Karpas-422 (cell line): ENCODE measurements at regions not wholly inside any gene's neighbourhood (a gene's known extent, or its start where the extent isn't known, plus 50 kb on each side); places are given as distances from the start of the nearest gene placed in this dataset.
"Not testable (repeated sequence)": the region's sequence is repeated elsewhere in the genome, so short reads cannot be mapped to it uniquely, and the experiment has no call there.

ENCODE experiments used
- DNase-seq: peaks from one replicate; pipeline ENCODE4 v3.0.0-alpha.2; 2015
- H2AFZ ChIP-seq: fragments of 200-600 bp; sonication (generic); 2 replicates; pipeline ENCODE4 v1.6.1; 2014; ENCODE audit warnings: antibody characterized with exemption, low read length, mixed read lengths
- H3K27ac ChIP-seq: fragments of 200-600 bp; sonication (generic); 2 replicates; pipeline ENCODE4 v1.5.1; 2014; ENCODE audit warnings: mild to moderate bottlenecking, low read length, moderate library complexity
- H3K27me3 ChIP-seq: fragments of 200-600 bp; sonication (generic); 2 replicates; pipeline ENCODE4 v1.6.1; 2014; ENCODE audit warnings: low read length, mixed read lengths
- H3K36me3 ChIP-seq: fragments of 200-600 bp; sonication (generic); 2 replicates; pipeline ENCODE4 v1.6.1; 2014; ENCODE audit warnings: low read length, mixed read lengths; ENCODE audit not compliant: insufficient read depth
- H3K4me1 ChIP-seq: fragments of 200-600 bp; sonication (generic); 2 replicates; pipeline ENCODE4 v1.6.1; 2014; ENCODE audit warnings: mild to moderate bottlenecking, low read length, mixed read lengths
- H3K4me2 ChIP-seq: fragments of 200-600 bp; sonication (generic); 2 replicates; pipeline ENCODE4 v1.6.1; 2014; ENCODE audit warnings: low read length, low read depth, mild to moderate bottlenecking; ENCODE audit not compliant: poor library complexity, severe bottlenecking
- H3K4me3 ChIP-seq: fragments of 200-600 bp; sonication (generic); 2 replicates; pipeline ENCODE4 v1.5.1; 2014; ENCODE audit warnings: mild to moderate bottlenecking, antibody characterized with exemption, low read length, mixed read lengths
- H3K79me2 ChIP-seq: fragments of 200-600 bp; sonication (generic); 2 replicates; pipeline ENCODE4 v1.6.1; 2014; ENCODE audit warnings: mild to moderate bottlenecking, low read length, mixed read lengths
- H3K9ac ChIP-seq: fragments of 200-600 bp; sonication (generic); 2 replicates; pipeline ENCODE4 v1.6.0; 2014; ENCODE audit warnings: low read length
- H3K9me2 ChIP-seq: fragments of 200-600 bp; sonication (generic), shearing (Covaris generic); replicated peaks from 2 replicates; pipeline ENCODE4 v1.6.0; 2014; ENCODE audit warnings: mild to moderate bottlenecking, low read length, moderate library complexity; ENCODE audit not compliant: insufficient read depth
- H3K9me3 ChIP-seq: fragments of 300-700, 200-600 bp; sonication (generic); 2 replicates; pipeline ENCODE4 v1.6.1; 2014; ENCODE audit warnings: low read length, mixed read lengths
- H4K20me1 ChIP-seq: fragments of 200-600 bp; sonication (generic); 2 replicates; pipeline ENCODE4 v1.6.1; 2014; ENCODE audit warnings: mild to moderate bottlenecking, antibody characterized with exemption, low read length, low read depth; ENCODE audit not compliant: insufficient read depth

- H4K20me1 ChIP-seq, H2AFZ ChIP-seq, H3K79me2 ChIP-seq, H3K4me2 ChIP-seq, H3K9me3 ChIP-seq, DNase-seq, H3K4me3 ChIP-seq, H3K4me1 ChIP-seq, H3K9me2 ChIP-seq, H3K36me3 ChIP-seq, H3K9ac ChIP-seq, H3K27ac ChIP-seq, H3K27me3 ChIP-seq: not testable (repeated sequence)
Measured at GRCh38 chr1:157328120-157328519, 189.9 kb upstream of the ETV3 start.

DNA sequence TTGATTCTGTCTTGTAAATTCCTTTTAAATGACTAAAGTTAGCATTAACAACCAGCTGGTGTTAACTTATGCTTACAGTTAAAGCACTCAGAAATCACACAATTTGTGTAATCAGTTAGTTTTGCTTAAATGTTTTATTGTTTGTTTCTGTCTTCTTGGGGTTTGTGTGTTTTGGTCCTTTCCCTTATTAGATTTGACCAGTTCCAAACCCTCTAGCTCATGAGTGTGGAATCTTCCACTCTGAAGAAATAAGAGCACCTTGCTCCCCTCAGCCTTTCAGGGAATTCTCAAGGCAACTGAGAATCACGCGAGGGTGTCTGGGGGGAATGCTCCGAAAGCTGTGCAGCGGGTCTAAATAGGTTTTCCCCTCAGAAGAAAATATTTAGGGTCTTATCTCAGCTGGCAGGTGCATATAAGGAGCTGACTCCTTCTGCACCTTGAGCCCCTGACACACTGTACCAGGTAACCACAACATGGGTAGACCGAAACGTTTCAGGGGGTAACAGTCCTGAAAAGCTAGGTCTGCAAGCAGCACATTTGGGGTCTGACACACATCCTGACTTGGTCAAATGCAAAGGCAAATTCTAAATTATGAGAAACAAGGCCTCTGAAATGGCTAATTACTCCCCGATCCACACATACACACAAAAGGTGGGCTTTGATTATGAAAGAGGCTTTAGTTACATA, 188.1 kb upstream of the ETV3 start:
- Histone ChIP-seq H3K4me2 (no peak overlapping the region), H4K20me1 (no peaks in the 10 kb centered on the region), H3K9ac (no peak overlapping the region)

GRCh38 chr1:157325220-157325619, 187.0 kb upstream of the ETV3 start:
- no peaks in the 10 kb centered on the region for H3K9me2 ChIP-seq
- H3K27me3 ChIP-seq, result no peaks in the 10 kb centered on the region; the same call in 1 of the 2 replicates
- H3K79me2 ChIP-seq, result no peaks in the 10 kb centered on the region
- H3K4me3 ChIP-seq, result no peak overlapping the region
- no peaks in the 10 kb centered on the region for H3K4me1 ChIP-seq
- H2AFZ ChIP-seq, result no peak overlapping the region
- H3K9ac ChIP-seq, result no peak overlapping the region
- no peak for DNase-seq
- no peaks in the 10 kb centered on the region for H3K36me3 ChIP-seq
- no peaks in the 10 kb centered on the region for H4K20me1 ChIP-seq
- no peaks in the 10 kb centered on the region for H3K9me3 ChIP-seq
- no peak overlapping the region for H3K27ac ChIP-seq
- H3K4me2 ChIP-seq, result no peak overlapping the region

More for the DNA sequence above, 188.1 kb upstream of the ETV3 start:
- H3K9me3 ChIP-seq, result no peaks in the 10 kb centered on the region
- no peaks in the 10 kb centered on the region for H3K36me3 ChIP-seq
- DNase-seq, result no peak
- no peaks in the 10 kb centered on the region; the same call in 1 of the 2 replicates for H3K27me3 ChIP-seq
- no peaks in the 10 kb centered on the region for H3K4me1 ChIP-seq
- no peaks in the 10 kb centered on the region for H3K9me2 ChIP-seq
- H3K79me2 ChIP-seq, result no peaks in the 10 kb centered on the region
- no peak overlapping the region for H3K27ac ChIP-seq
- H3K4me3 ChIP-seq, result no peak overlapping the region
- H2AFZ ChIP-seq, result no peak overlapping the region

DNA sequence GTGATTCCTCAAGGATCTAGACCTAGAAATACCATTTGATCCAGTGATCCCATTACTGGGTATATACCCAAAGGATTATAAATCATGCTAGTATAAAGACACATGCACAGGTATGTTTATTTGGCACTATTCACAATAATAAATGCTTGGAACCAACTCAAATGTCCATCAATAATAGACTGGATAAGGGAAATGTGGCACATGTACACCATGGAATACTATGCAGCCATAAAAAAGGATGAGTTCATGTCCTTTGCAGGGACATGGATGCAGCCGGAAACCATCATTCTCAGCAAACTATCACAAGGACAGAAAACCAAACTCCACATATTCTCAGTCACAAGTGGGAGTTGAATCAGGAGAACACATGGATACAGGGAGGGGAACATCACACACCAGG, 183.8 kb upstream of the ETV3 start:
- H3K4me2 ChIP-seq, H3K9ac ChIP-seq, H3K4me1 ChIP-seq, H3K36me3 ChIP-seq, H4K20me1 ChIP-seq, H2AFZ ChIP-seq, H3K4me3 ChIP-seq, H3K9me3 ChIP-seq, H3K27ac ChIP-seq, H3K79me2 ChIP-seq, DNase-seq, H3K9me2 ChIP-seq, H3K27me3 ChIP-seq: not testable (repeated sequence)

DNA sequence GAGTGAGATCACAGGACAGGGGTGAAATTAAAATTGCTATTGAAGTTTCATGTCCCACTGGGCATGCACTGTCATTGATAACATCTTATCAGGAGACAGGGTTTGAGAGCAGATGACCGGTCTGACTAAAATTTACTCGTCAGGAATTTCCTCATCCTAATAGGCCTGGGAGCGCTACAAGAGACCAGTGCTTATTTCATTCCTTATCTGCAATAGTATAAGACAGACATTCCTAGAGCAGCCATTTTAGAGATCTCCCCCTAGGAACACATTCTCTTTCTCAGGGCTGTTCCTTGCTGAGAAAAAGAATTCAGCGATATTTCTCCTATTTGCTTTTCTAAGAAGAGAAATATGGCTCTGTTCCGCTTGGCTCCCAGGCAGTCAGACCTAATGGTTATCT, 181.4 kb upstream of the ETV3 start:
- no peak overlapping the region for H3K9ac ChIP-seq
- no peaks in the 10 kb centered on the region for H3K79me2 ChIP-seq
- no peaks in the 10 kb centered on the region for H3K9me3 ChIP-seq
- H3K27me3 ChIP-seq, result no peaks in the 10 kb centered on the region
- H3K4me2 ChIP-seq, result no peak overlapping the region
- no peaks in the 10 kb centered on the region for H3K4me1 ChIP-seq
- H2AFZ ChIP-seq, result no peak overlapping the region
- no peaks in the 10 kb centered on the region for H3K9me2 ChIP-seq
- no peak for DNase-seq
- H3K36me3 ChIP-seq, result no peaks in the 10 kb centered on the region
- no peak overlapping the region for H3K4me3 ChIP-seq
- H3K27ac ChIP-seq, result no peak overlapping the region
- H4K20me1 ChIP-seq, result no peaks in the 10 kb centered on the region

- H3K4me2 ChIP-seq, H3K79me2 ChIP-seq, H3K4me3 ChIP-seq, H2AFZ ChIP-seq, H3K27me3 ChIP-seq, DNase-seq, H3K9ac ChIP-seq, H3K4me1 ChIP-seq, H4K20me1 ChIP-seq, H3K27ac ChIP-seq, H3K9me2 ChIP-seq, H3K9me3 ChIP-seq, H3K36me3 ChIP-seq: not testable (repeated sequence)
Measured at GRCh38 chr1:157317229-157317628, 179.0 kb upstream of the ETV3 start.

GRCh38 chr1:157315544-157315943, 177.3 kb upstream of the ETV3 start:
- no peaks in the 10 kb centered on the region for H3K9me3 ChIP-seq
- H3K4me1 ChIP-seq, result no peaks in the 10 kb centered on the region
- H3K4me3 ChIP-seq, result no peak overlapping the region
- no peaks in the 10 kb centered on the region for H3K79me2 ChIP-seq
- no peaks in the 10 kb centered on the region for H3K9me2 ChIP-seq
- no peaks in the 10 kb centered on the region for H3K27me3 ChIP-seq
- H3K4me2 ChIP-seq, result no peak overlapping the region
- no peaks in the 10 kb centered on the region for H4K20me1 ChIP-seq
- H2AFZ ChIP-seq, result no peak overlapping the region
- no peak overlapping the region for H3K27ac ChIP-seq
- no peak for DNase-seq
- H3K36me3 ChIP-seq, result no peaks in the 10 kb centered on the region
- no peak overlapping the region for H3K9ac ChIP-seq

DNA sequence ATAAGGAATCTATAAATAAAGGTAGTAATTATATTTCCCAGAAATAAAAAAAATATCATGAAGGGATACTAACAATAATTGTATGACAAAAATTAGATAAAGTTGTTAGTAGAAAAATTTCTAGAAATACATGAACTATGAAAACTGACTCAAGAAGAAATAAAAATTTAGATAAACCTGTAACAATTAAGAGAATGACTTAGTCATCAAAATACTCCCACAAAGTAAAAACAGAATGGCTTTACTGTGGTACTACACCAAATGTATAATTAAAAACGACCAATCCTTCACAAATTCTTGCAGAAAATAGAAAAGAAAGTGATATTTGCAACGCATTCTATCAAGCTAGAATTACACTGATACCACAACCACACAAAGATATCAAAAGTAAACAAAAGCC, 176.2 kb upstream of the ETV3 start:
- H3K4me1 ChIP-seq, result no peaks in the 10 kb centered on the region
- no peak overlapping the region for H3K27ac ChIP-seq
- no peak for DNase-seq
- no peaks in the 10 kb centered on the region for H3K9me3 ChIP-seq
- H2AFZ ChIP-seq, result no peak overlapping the region
- H3K9me2 ChIP-seq, result no peaks in the 10 kb centered on the region
- H3K79me2 ChIP-seq, result no peaks in the 10 kb centered on the region
- no peaks in the 10 kb centered on the region for H3K36me3 ChIP-seq
- H3K9ac ChIP-seq, result no peak overlapping the region
- H4K20me1 ChIP-seq, result no peaks in the 10 kb centered on the region
- no peaks in the 10 kb centered on the region for H3K27me3 ChIP-seq
- no peak overlapping the region for H3K4me2 ChIP-seq
- no peak overlapping the region for H3K4me3 ChIP-seq
